GM23338 (cell line): ENCODE measurements at regions not wholly inside any gene's neighbourhood (a gene's known extent, or its start where the extent isn't known, plus 50 kb on each side); places are given as distances from the start of the nearest gene placed in this dataset.

Experiments
- CREB1 ChIP-seq: fragments of 250-450 bp; sonication (Bioruptor Pico); IDR thresholded peaks from 2 replicates; pipeline ENCODE4 v1.5.0; 2020; ENCODE audit warnings: low read depth, mild to moderate bottlenecking, moderate library complexity
- EZH2 ChIP-seq: fragments of 200-600 bp; sonication (generic); IDR thresholded peaks from one replicate; pipeline ENCODE4 v1.8.0; 2017; ENCODE audit warnings: antibody characterized with exemption, mild to moderate bottlenecking, low read depth; ENCODE audit not compliant: unreplicated experiment
- EZH2phosphoT487 ChIP-seq: fragments of 200-600 bp; sonication (generic); IDR thresholded peaks from one replicate; pipeline ENCODE4 v1.8.1; 2018; ENCODE audit warnings: antibody characterized with exemption; ENCODE audit not compliant: unreplicated experiment
- POLR2AphosphoS5 ChIP-seq: IDR thresholded peaks from 2 replicates; pipeline ENCODE4 v1.6.1; 2016; ENCODE audit warnings: antibody characterized with exemption, low read depth
- TF ChIP-seq, protein P1 (sequence below), 2 experiments: fragments of 200-600 bp in 1 of 2; sonication (generic) in 1 of 2; conservative IDR thresholded peaks; 2 replicates each; pipeline versions ENCODE4 v1.5.1 to v1.6.1; 2016 to 2017; ENCODE audit warnings: antibody characterized with exemption in 2 of 2, low read depth in 2 of 2, mild to moderate bottlenecking in 2 of 2, moderate library complexity in 1 of 2

DNA sequence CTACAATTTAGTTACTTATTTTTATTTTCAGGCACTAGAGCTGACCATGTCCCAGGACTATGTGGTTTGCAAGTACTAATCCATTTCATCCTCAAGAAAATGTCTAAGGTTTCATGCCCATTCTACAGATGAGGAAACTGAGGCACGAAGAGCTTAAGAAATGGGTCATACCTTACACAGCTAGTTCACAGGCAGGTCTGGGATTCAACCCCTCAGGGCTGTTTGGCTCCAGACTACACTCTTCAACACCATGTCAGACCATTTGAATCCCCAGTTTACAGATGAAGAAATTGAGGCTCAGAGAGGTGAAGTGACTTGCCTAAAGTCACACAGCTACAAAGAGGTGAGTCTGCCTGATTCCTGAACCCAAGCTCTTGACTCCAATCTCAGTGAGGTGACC lies 144.1 kb downstream of the MIAT start:
- TF ChIP-seq EZH2 (no peak), POLR2AphosphoS5 (no peak), CREB1 (CRISPR knock-in tag) (no peak), EZH2phosphoT487 (no peak)
- TF ChIP-seq, protein P1, sequence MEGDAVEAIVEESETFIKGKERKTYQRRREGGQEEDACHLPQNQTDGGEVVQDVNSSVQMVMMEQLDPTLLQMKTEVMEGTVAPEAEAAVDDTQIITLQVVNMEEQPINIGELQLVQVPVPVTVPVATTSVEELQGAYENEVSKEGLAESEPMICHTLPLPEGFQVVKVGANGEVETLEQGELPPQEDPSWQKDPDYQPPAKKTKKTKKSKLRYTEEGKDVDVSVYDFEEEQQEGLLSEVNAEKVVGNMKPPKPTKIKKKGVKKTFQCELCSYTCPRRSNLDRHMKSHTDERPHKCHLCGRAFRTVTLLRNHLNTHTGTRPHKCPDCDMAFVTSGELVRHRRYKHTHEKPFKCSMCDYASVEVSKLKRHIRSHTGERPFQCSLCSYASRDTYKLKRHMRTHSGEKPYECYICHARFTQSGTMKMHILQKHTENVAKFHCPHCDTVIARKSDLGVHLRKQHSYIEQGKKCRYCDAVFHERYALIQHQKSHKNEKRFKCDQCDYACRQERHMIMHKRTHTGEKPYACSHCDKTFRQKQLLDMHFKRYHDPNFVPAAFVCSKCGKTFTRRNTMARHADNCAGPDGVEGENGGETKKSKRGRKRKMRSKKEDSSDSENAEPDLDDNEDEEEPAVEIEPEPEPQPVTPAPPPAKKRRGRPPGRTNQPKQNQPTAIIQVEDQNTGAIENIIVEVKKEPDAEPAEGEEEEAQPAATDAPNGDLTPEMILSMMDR (conservative IDR thresholded peaks at IDR 0.05; ENCODE audit: low read depth in 2 of 2) = no peak
